Mesothelial cell of epicardium (in vitro differentiated cells): ENCODE measurements at regions not wholly inside any gene's neighbourhood (a gene's known extent, or its start where the extent isn't known, plus 50 kb on each side); places are given as distances from the start of the nearest gene placed in this dataset.

Experiments used
- DNase-seq, 2 experiments: peaks; one replicate each; pipeline ENCODE4 v3.0.0; 2021; ENCODE audit warnings: low spot score in 2 of 2; ENCODE audit not compliant: unreplicated experiment in 2 of 2
- H3K27ac Mint-ChIP-seq: 2 replicates; pipeline ENCODE4 v1.8.0; 2021; ENCODE audit warnings: mixed read lengths
- H3K27me3 Mint-ChIP-seq: 2 replicates; pipeline ENCODE4 v1.8.0; 2021; ENCODE audit warnings: low read depth, mixed read lengths
- H3K36me3 Mint-ChIP-seq: 2 replicates; pipeline ENCODE4 v1.8.0; 2021; ENCODE audit warnings: mixed read lengths
- H3K4me1 Mint-ChIP-seq: 2 replicates; pipeline ENCODE4 v1.8.0; 2021; ENCODE audit warnings: mixed read lengths
- H3K4me3 Mint-ChIP-seq: 2 replicates; pipeline ENCODE4 v1.8.0; 2021; ENCODE audit warnings: mild to moderate bottlenecking, moderate library complexity, mixed read lengths
- H3K9me3 Mint-ChIP-seq: 2 replicates; pipeline ENCODE4 v1.8.0; 2021; ENCODE audit warnings: mixed read lengths
- TF ChIP-seq, protein P1 (sequence below): fragments of 200-600 bp; sonication (generic); IDR thresholded peaks from one replicate; pipeline ENCODE4 v1.5.0; 2021; ENCODE audit warnings: antibody characterized with exemption; ENCODE audit not compliant: unreplicated experiment

DNA sequence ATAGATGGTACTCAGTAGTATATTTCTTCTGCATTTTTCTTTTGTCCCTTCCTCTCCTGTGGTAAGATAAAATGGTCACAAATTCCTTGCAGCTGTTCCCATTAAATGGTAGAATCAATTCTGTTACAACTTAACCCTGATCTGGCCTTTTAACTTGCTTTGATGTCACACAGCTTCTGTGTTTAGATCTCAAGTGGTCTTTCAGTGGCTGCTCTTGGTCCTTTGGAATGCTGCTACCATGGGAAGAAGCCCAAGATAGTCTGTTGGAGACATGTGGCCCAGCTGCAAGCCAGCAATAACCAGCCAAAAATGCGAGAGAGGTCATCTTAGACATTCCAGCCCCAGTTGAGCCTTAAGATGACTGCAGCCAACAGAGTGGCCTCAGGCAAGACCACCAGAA is 429.7 kb downstream of the KIF16B start:
- H3K27ac Mint-ChIP-seq, result no peak overlapping the region
- peaks cover 27% of the 10 kb centered on the region for H3K9me3 Mint-ChIP-seq
- no peaks in the 10 kb centered on the region for H3K4me1 Mint-ChIP-seq
- TF ChIP-seq, protein P1, sequence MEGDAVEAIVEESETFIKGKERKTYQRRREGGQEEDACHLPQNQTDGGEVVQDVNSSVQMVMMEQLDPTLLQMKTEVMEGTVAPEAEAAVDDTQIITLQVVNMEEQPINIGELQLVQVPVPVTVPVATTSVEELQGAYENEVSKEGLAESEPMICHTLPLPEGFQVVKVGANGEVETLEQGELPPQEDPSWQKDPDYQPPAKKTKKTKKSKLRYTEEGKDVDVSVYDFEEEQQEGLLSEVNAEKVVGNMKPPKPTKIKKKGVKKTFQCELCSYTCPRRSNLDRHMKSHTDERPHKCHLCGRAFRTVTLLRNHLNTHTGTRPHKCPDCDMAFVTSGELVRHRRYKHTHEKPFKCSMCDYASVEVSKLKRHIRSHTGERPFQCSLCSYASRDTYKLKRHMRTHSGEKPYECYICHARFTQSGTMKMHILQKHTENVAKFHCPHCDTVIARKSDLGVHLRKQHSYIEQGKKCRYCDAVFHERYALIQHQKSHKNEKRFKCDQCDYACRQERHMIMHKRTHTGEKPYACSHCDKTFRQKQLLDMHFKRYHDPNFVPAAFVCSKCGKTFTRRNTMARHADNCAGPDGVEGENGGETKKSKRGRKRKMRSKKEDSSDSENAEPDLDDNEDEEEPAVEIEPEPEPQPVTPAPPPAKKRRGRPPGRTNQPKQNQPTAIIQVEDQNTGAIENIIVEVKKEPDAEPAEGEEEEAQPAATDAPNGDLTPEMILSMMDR, result no peak
- no peak overlapping the region for H3K4me3 Mint-ChIP-seq
- peaks cover 5% of the 10 kb centered on the region for H3K27me3 Mint-ChIP-seq
- DNase-seq, result no peak
- H3K36me3 Mint-ChIP-seq, result no peaks in the 10 kb centered on the region

DNA sequence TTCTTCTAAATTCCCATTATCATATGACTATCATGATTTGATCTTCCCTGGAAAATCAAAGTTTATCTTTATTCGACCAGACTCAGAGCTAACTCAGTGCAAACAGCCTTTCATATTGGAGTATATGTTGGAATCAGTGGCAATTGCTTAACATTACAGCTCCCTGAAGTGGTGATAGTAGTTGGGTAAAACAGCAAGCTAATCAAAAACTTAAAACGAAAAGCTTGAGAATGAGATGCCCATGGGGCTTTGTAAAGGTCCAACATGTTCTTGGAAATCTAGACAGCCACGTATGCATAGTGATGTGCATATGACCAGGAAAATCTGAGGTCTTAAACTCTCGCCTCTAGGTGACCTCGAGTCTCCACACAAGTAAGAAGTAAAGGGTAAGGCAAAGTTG is 437.6 kb downstream of the KIF16B start:
- H3K4me3 Mint-ChIP-seq, result no peak overlapping the region
- H3K36me3 Mint-ChIP-seq, result peaks cover 3% of the 10 kb centered on the region
- no peak for DNase-seq
- no peaks in the 10 kb centered on the region for H3K4me1 Mint-ChIP-seq
- peaks cover 37% of the 10 kb centered on the region for H3K9me3 Mint-ChIP-seq
- TF ChIP-seq, protein P1, result no peak
- H3K27me3 Mint-ChIP-seq, result no peaks in the 10 kb centered on the region
- no peak overlapping the region for H3K27ac Mint-ChIP-seq

DNA sequence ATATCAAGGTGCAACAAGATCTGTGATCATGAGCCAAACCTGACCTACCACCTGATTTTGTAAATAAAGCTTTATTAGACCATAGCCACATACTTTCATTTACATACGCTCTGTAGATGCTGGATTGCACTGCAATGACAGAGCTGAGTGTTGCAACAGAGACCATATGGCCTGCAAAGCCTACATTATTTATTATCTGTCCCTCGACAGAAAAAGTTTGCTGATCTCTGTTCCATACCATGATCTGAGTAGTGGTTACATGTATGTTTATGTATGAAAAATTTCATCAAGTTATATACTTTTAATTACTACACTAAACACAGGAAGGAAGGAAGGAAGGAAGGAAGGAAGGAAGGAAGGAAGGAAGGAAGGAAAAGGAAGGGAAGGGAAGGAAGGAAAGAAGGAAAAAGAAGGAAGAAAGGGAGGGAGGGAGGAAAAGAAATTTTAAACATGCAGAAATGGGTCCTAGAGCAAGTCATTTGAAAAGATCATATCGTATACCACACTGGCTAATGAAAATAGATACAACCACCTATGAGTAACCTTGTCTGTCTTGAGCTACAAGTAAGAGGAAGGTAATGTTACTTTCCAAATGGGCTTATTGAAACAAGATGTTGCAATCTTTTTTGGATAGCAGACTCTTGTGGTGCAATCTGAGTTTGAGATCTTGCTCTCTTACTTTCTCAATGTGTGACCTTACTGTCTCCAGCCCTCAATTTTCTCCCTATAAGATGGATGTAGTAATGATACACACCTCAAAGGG is 441.0 kb downstream of the KIF16B start:
- Mint-ChIP-seq H3K27me3 (no peaks in the 10 kb centered on the region), H3K27ac (no peak overlapping the region), H3K36me3 (peaks cover 2% of the 10 kb centered on the region), H3K9me3 (peaks cover 16% of the 10 kb centered on the region), H3K4me1 (no peaks in the 10 kb centered on the region), H3K4me3 (no peak overlapping the region)
- TF ChIP-seq, protein P1, result no peak
- DNase-seq, result no peak

DNA sequence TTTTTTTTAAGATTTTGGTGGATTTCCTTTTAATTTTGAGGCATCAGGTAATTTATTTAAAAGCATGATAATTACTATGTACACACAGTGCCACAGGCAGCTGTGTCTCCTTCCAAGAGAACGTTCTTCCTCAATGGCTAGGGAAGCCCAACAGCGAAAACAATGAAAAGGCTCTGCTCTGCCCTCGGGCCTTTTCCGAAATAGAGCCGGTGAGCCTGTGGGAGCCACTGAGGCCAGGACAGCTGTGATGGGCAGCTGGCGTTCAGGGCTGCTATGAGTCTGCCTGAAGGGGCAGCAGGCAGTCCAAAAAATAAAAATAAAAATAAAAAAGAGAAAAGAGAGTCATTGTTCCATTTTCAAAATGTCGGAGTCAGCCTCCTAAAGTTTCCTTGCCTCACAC is 443.8 kb downstream of the KIF16B start:
- Mint-ChIP-seq H3K4me3 (no peak overlapping the region), H3K27ac (no peak overlapping the region), H3K36me3 (no peaks in the 10 kb centered on the region), H3K4me1 (no peaks in the 10 kb centered on the region), H3K27me3 (no peaks in the 10 kb centered on the region), H3K9me3 (peaks cover 3% of the 10 kb centered on the region)
- TF ChIP-seq, protein P1, result no peak
- no peak for DNase-seq

DNA sequence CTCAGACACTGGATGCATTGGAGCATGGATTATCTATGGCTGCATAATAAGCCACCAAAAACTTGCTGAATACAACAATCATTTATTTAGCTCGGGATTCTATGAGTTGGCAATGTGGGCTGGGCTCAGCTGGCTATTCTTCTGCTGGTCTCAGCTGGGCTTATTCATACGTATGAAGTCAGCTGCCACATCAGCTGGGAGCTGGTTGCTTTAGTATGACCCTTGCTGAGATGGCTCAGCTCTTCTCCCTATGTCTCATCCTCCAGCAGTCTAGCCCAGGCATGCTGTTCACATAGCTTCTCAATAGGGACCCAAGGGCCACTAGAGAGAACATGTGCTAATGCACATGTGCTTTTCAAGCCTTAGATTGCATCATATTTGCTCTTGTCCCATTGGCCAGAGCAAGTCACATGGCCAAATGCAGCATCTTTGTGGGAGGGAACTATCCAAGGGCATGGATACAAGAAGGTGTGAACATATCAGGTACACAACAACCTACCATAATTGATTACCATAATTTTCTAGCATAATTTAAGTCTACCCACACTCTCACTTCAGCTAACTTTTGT is 444.6 kb downstream of the KIF16B start:
- Mint-ChIP-seq H3K4me3 (no peak overlapping the region), H3K36me3 (no peaks in the 10 kb centered on the region), H3K4me1 (no peaks in the 10 kb centered on the region), H3K27me3 (no peaks in the 10 kb centered on the region), H3K27ac (no peak overlapping the region), H3K9me3 (peaks cover 3% of the 10 kb centered on the region)
- no peak for DNase-seq
- TF ChIP-seq, protein P1, result no peak
